Neural progenitor cell (in vitro differentiated cells): ENCODE measurements at regions not wholly inside any gene's neighbourhood (a gene's known extent, or its start where the extent isn't known, plus 50 kb on each side); places are given as distances from the start of the nearest gene placed in this dataset.

Experiments
- EZH2 ChIP-seq: fragments of 200-600 bp; sonication (generic); IDR thresholded peaks from 2 replicates; pipeline ENCODE4 v1.6.1; 2017; ENCODE audit warnings: antibody characterized with exemption, mild to moderate bottlenecking, moderate library complexity
- TF ChIP-seq, protein P1 (sequence below): fragments of 200-600 bp; sonication (generic); IDR thresholded peaks from 2 replicates; pipeline ENCODE4 v1.5.1; 2017; ENCODE audit warnings: antibody characterized with exemption, mild to moderate bottlenecking

DNA sequence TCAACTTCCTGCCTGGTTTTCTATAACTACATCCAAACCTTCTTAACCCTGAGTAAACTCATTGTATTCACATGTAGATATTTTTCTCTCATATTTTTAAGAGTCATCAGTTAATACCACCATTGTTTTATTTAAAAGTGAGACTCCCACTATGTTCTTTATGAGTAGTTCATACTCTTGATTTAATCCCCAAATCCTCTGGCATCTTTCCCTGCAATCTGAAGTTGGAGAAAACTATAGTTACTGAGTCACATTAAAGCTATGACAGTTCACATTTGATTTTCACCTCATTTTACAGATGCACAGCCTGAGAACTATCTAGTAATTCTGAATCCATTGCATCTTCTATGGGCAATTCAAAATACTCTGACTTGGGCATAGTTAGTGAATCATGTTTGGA lies 1358.7 kb upstream of the NRXN1 start:
- TF ChIP-seq, protein P1, sequence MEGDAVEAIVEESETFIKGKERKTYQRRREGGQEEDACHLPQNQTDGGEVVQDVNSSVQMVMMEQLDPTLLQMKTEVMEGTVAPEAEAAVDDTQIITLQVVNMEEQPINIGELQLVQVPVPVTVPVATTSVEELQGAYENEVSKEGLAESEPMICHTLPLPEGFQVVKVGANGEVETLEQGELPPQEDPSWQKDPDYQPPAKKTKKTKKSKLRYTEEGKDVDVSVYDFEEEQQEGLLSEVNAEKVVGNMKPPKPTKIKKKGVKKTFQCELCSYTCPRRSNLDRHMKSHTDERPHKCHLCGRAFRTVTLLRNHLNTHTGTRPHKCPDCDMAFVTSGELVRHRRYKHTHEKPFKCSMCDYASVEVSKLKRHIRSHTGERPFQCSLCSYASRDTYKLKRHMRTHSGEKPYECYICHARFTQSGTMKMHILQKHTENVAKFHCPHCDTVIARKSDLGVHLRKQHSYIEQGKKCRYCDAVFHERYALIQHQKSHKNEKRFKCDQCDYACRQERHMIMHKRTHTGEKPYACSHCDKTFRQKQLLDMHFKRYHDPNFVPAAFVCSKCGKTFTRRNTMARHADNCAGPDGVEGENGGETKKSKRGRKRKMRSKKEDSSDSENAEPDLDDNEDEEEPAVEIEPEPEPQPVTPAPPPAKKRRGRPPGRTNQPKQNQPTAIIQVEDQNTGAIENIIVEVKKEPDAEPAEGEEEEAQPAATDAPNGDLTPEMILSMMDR = no peak
- TF ChIP-seq EZH2 = no peak
